T-helper 2 cell treated with Interferon-gamma antibody and Interleukin-4, amounts not matched to agents 5 μg/mL and 100 μg/mL, for 36 hours (primary cell): ENCODE measurements at regions not wholly inside any gene's neighbourhood (a gene's known extent, or its start where the extent isn't known, plus 50 kb on each side); places are given as distances from the start of the nearest gene placed in this dataset.
A peak's percentile ranks its signal among the peaks of the same experiment; 100 is the strongest.

Source experiments
- DNase-seq: peaks from one replicate; pipeline ENCODE4 v3.0.0; 2021; ENCODE audit warnings: low spot score
- H3K27ac Mint-ChIP-seq: one replicate; pipeline ENCODE4 v1.8.0; 2021; ENCODE audit warnings: mild to moderate bottlenecking, mixed read lengths
- H3K27me3 Mint-ChIP-seq: one replicate; pipeline ENCODE4 v1.8.0; 2021; ENCODE audit warnings: low read depth, mixed read lengths
- H3K36me3 Mint-ChIP-seq: one replicate; pipeline ENCODE4 v1.8.0; 2021; ENCODE audit warnings: low read depth, mixed read lengths
- H3K4me1 Mint-ChIP-seq: one replicate; pipeline ENCODE4 v1.8.0; 2021; ENCODE audit warnings: low read depth, mixed read lengths
- H3K4me3 Mint-ChIP-seq: one replicate; pipeline ENCODE4 v1.8.0; 2022; ENCODE audit warnings: mild to moderate bottlenecking, moderate library complexity, mixed read lengths
- H3K9me3 Mint-ChIP-seq: one replicate; pipeline ENCODE4 v1.8.0; 2021; ENCODE audit warnings: mixed read lengths

- peaks cover 17% of the 10 kb centered on the region for H3K27me3 Mint-ChIP-seq
These were observed 113.2 kb upstream of the NAMPT start for GRCh38 chr7:106397994-106398393.

GRCh38 chr7:106394526-106394925 lies 109.7 kb upstream of the NAMPT start:
- Mint-ChIP-seq H3K27ac (no peak overlapping the region), H3K9me3 (no peaks in the 10 kb centered on the region), H3K4me3 (no peak overlapping the region), H3K27me3 (peaks cover 15% of the 10 kb centered on the region), H3K4me1 (no peaks in the 10 kb centered on the region), H3K36me3 (no peaks in the 10 kb centered on the region)
- no peak for DNase-seq

More at GRCh38 chr7:106397994-106398393, 113.2 kb upstream of the NAMPT start:
- H3K9me3 Mint-ChIP-seq = no peaks in the 10 kb centered on the region
- H3K4me1 Mint-ChIP-seq = no peaks in the 10 kb centered on the region
- no peak for DNase-seq
- H3K27ac Mint-ChIP-seq = no peak overlapping the region
- H3K36me3 Mint-ChIP-seq = no peaks in the 10 kb centered on the region
- no peak overlapping the region for H3K4me3 Mint-ChIP-seq

GRCh38 chr7:106393564-106394251 lies 108.9 kb upstream of the NAMPT start:
- peaks cover 11% of the 10 kb centered on the region for H3K27me3 Mint-ChIP-seq

GRCh38 chr7:106392590-106392989 lies 107.8 kb upstream of the NAMPT start:
- H3K36me3 Mint-ChIP-seq = no peaks in the 10 kb centered on the region
- no peaks in the 10 kb centered on the region for H3K4me1 Mint-ChIP-seq
- H3K9me3 Mint-ChIP-seq = no peaks in the 10 kb centered on the region
- no peak for DNase-seq
- peaks cover 9% of the 10 kb centered on the region for H3K27me3 Mint-ChIP-seq
- H3K4me3 Mint-ChIP-seq = no peak overlapping the region
- no peak overlapping the region for H3K27ac Mint-ChIP-seq

More at GRCh38 chr7:106393564-106394251, 108.9 kb upstream of the NAMPT start:
- no peak overlapping the region for H3K27ac Mint-ChIP-seq
- no peaks in the 10 kb centered on the region for H3K9me3 Mint-ChIP-seq
- no peak for DNase-seq
- H3K4me3 Mint-ChIP-seq = no peak overlapping the region
- no peaks in the 10 kb centered on the region for H3K36me3 Mint-ChIP-seq
- H3K4me1 Mint-ChIP-seq = no peaks in the 10 kb centered on the region

- Mint-ChIP-seq H3K4me1 (no peaks in the 10 kb centered on the region), H3K36me3 (no peaks in the 10 kb centered on the region), H3K27me3 (peaks cover 9% of the 10 kb centered on the region), H3K4me3 (no peak overlapping the region), H3K9me3 (no peaks in the 10 kb centered on the region), H3K27ac (no peak overlapping the region)
- DNase-seq = no peak
These were observed 107.4 kb upstream of the NAMPT start for GRCh38 chr7:106392144-106392543.

GRCh38 chr7:106386958-106387357 lies 102.2 kb upstream of the NAMPT start:
- Mint-ChIP-seq H3K36me3 (no peaks in the 10 kb centered on the region), H3K4me3 (no peak overlapping the region), H3K4me1 (no peaks in the 10 kb centered on the region), H3K27ac (no peak overlapping the region), H3K27me3 (peaks cover 6% of the 10 kb centered on the region), H3K9me3 (no peaks in the 10 kb centered on the region)
- no peak for DNase-seq

GRCh38 chr7:106384373-106384772 lies 99.6 kb upstream of the NAMPT start:
- no peak overlapping the region for H3K4me3 Mint-ChIP-seq
- no peaks in the 10 kb centered on the region for H3K36me3 Mint-ChIP-seq
- H3K27me3 Mint-ChIP-seq = peaks cover 2% of the 10 kb centered on the region
- DNase-seq = no peak
- no peaks in the 10 kb centered on the region for H3K9me3 Mint-ChIP-seq
- H3K27ac Mint-ChIP-seq = no peak overlapping the region
- H3K4me1 Mint-ChIP-seq = no peaks in the 10 kb centered on the region

- no peak for DNase-seq
- no peaks in the 10 kb centered on the region for H3K9me3 Mint-ChIP-seq
- no peak overlapping the region for H3K27ac Mint-ChIP-seq
- no peaks in the 10 kb centered on the region for H3K36me3 Mint-ChIP-seq
- no peak overlapping the region for H3K4me3 Mint-ChIP-seq
- peaks cover 3% of the 10 kb centered on the region for H3K4me1 Mint-ChIP-seq
- H3K27me3 Mint-ChIP-seq = peaks cover 2% of the 10 kb centered on the region
These were observed 98.1 kb upstream of the NAMPT start for GRCh38 chr7:106382929-106383328.

- Mint-ChIP-seq H3K27me3 (peaks cover 2% of the 10 kb centered on the region), H3K9me3 (no peaks in the 10 kb centered on the region), H3K27ac (no peak overlapping the region), H3K4me3 (no peak overlapping the region), H3K36me3 (no peaks in the 10 kb centered on the region), H3K4me1 (peaks cover 8% of the 10 kb centered on the region)
- no peak for DNase-seq
These were observed 97.3 kb upstream of the NAMPT start for GRCh38 chr7:106382129-106382528.

- H3K27me3 Mint-ChIP-seq = peaks cover 2% of the 10 kb centered on the region
- peaks cover 8% of the 10 kb centered on the region for H3K4me1 Mint-ChIP-seq
- H3K27ac Mint-ChIP-seq = no peak overlapping the region
- H3K9me3 Mint-ChIP-seq = no peaks in the 10 kb centered on the region
- no peak for DNase-seq
- no peak overlapping the region for H3K4me3 Mint-ChIP-seq
- H3K36me3 Mint-ChIP-seq = no peaks in the 10 kb centered on the region
These were observed 96.5 kb upstream of the NAMPT start for GRCh38 chr7:106381252-106381651.

- Mint-ChIP-seq H3K9me3 (no peaks in the 10 kb centered on the region), H3K27me3 (no peaks in the 10 kb centered on the region), H3K4me3 (peak overlapping the region; percentile 7), H3K27ac (no peak overlapping the region), H3K4me1 (peaks cover 8% of the 10 kb centered on the region), H3K36me3 (no peaks in the 10 kb centered on the region)
- DNase-seq = no peak
These were observed 93.1 kb upstream of the NAMPT start for GRCh38 chr7:106377847-106378361.

- no peak for DNase-seq
- Mint-ChIP-seq H3K4me1 (peaks cover 8% of the 10 kb centered on the region), H3K36me3 (no peaks in the 10 kb centered on the region), H3K9me3 (no peaks in the 10 kb centered on the region), H3K27me3 (no peaks in the 10 kb centered on the region), H3K4me3 (no peak overlapping the region), H3K27ac (no peak overlapping the region)
These were observed 91.4 kb upstream of the NAMPT start for GRCh38 chr7:106376026-106376799.

GRCh38 chr7:106375499-106375898 lies 90.7 kb upstream of the NAMPT start:
- no peak overlapping the region for H3K4me3 Mint-ChIP-seq
- no peaks in the 10 kb centered on the region for H3K27me3 Mint-ChIP-seq
- no peaks in the 10 kb centered on the region for H3K9me3 Mint-ChIP-seq
- H3K27ac Mint-ChIP-seq = no peak overlapping the region
- DNase-seq = no peak
- H3K4me1 Mint-ChIP-seq = peaks cover 8% of the 10 kb centered on the region
- H3K36me3 Mint-ChIP-seq = no peaks in the 10 kb centered on the region

GRCh38 chr7:106374437-106374836 lies 89.7 kb upstream of the NAMPT start:
- Mint-ChIP-seq H3K27me3 (no peaks in the 10 kb centered on the region), H3K4me3 (no peak overlapping the region), H3K36me3 (no peaks in the 10 kb centered on the region), H3K9me3 (no peaks in the 10 kb centered on the region), H3K4me1 (peaks cover 11% of the 10 kb centered on the region), H3K27ac (no peak overlapping the region)
- DNase-seq = no peak
